Loucy (cell line): ENCODE measurements at regions not wholly inside any gene's neighbourhood (a gene's known extent, or its start where the extent isn't known, plus 50 kb on each side); places are given as distances from the start of the nearest gene placed in this dataset.

Source experiments
- EZH2phosphoT487 ChIP-seq: fragments of 200-600 bp; IDR thresholded peaks from 2 replicates; pipeline ENCODE4 v1.6.1; 2018; ENCODE audit warnings: antibody characterized with exemption, mild to moderate bottlenecking, moderate library complexity, borderline replicate concordance
- TF ChIP-seq, protein P1 (sequence below): fragments of 200-600 bp; sonication (generic); conservative IDR thresholded peaks from 2 replicates; pipeline ENCODE4 v1.5.1; 2014; ENCODE audit warnings: mild to moderate bottlenecking, antibody characterized with exemption, low read length

GRCh38 chr1:72693899-72694298 is 411.6 kb upstream of the NEGR1 start:
- TF ChIP-seq, protein P1, sequence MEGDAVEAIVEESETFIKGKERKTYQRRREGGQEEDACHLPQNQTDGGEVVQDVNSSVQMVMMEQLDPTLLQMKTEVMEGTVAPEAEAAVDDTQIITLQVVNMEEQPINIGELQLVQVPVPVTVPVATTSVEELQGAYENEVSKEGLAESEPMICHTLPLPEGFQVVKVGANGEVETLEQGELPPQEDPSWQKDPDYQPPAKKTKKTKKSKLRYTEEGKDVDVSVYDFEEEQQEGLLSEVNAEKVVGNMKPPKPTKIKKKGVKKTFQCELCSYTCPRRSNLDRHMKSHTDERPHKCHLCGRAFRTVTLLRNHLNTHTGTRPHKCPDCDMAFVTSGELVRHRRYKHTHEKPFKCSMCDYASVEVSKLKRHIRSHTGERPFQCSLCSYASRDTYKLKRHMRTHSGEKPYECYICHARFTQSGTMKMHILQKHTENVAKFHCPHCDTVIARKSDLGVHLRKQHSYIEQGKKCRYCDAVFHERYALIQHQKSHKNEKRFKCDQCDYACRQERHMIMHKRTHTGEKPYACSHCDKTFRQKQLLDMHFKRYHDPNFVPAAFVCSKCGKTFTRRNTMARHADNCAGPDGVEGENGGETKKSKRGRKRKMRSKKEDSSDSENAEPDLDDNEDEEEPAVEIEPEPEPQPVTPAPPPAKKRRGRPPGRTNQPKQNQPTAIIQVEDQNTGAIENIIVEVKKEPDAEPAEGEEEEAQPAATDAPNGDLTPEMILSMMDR = no peak
- no peak for TF ChIP-seq EZH2phosphoT487
